ENCODE measurements at regions not wholly inside any gene's neighbourhood (a gene's known extent, or its start where the extent isn't known, plus 50 kb on each side); places are given as distances from the start of the nearest gene placed in this dataset.

GRCh38 chr16:61366006-61366405 lies 670.2 kb downstream of the CDH8 start:
- Histone ChIP-seq H3K4me1 (no peaks in the 10 kb centered on the region), H3K27me3 (no peaks in the 10 kb centered on the region), H3K9me3 (no peaks in the 10 kb centered on the region), H3K27ac (no peak overlapping the region), H3K36me3 (no peaks in the 10 kb centered on the region), H3K4me3 (no peak overlapping the region)
- intact Hi-C loops (cut with DNase I; ENCODE audit: low total_unique reads) = no loop called here
- no peak for TF ChIP-seq CTCF (IDR thresholded peaks at IDR 0.05)
- TF ChIP-seq POLR2A (IDR thresholded peaks at IDR 0.05) = no peak
- no peak for DNase-seq

GRCh38 chr16:61364990-61365389 lies 671.2 kb downstream of the CDH8 start:
- H3K9me3 ChIP-seq = no peaks in the 10 kb centered on the region
- TF ChIP-seq CTCF (IDR thresholded peaks at IDR 0.05) (no peak), POLR2A (IDR thresholded peaks at IDR 0.05) (no peak)

GRCh38 chr16:61362585-61362984 lies 673.7 kb downstream of the CDH8 start:
- DNase-seq = no peak

More at GRCh38 chr16:61364990-61365389, 671.2 kb downstream of the CDH8 start:
- intact Hi-C loops (cut with DNase I; ENCODE audit: low total_unique reads) = no loop called here
- no peak for DNase-seq
- Histone ChIP-seq H3K4me1 (no peaks in the 10 kb centered on the region), H3K27ac (no peak overlapping the region), H3K36me3 (no peaks in the 10 kb centered on the region), H3K27me3 (no peaks in the 10 kb centered on the region), H3K4me3 (no peak overlapping the region)

GRCh38 chr16:61344791-61345190 lies 691.4 kb downstream of the CDH8 start:
- H3K27ac ChIP-seq = no peak overlapping the region
- no peak for TF ChIP-seq POLR2A (IDR thresholded peaks at IDR 0.05)
- TF ChIP-seq CTCF (IDR thresholded peaks at IDR 0.05) = no peak

More at GRCh38 chr16:61362585-61362984, 673.7 kb downstream of the CDH8 start:
- intact Hi-C loops (cut with DNase I; ENCODE audit: low total_unique reads) = no loop called here
- no peaks in the 10 kb centered on the region for H3K27me3 ChIP-seq
- no peak overlapping the region for H3K27ac ChIP-seq
- no peaks in the 10 kb centered on the region for H3K36me3 ChIP-seq
- H3K9me3 ChIP-seq = no peaks in the 10 kb centered on the region
- no peaks in the 10 kb centered on the region for H3K4me1 ChIP-seq
- H3K4me3 ChIP-seq = no peak overlapping the region
- TF ChIP-seq POLR2A (IDR thresholded peaks at IDR 0.05) (no peak), CTCF (IDR thresholded peaks at IDR 0.05) (no peak)

GRCh38 chr16:61332461-61332860 lies 703.8 kb downstream of the CDH8 start:
- H3K4me1 ChIP-seq = no peaks in the 10 kb centered on the region
- H3K9me3 ChIP-seq = no peaks in the 10 kb centered on the region
- H3K4me3 ChIP-seq = no peak overlapping the region
- H3K27me3 ChIP-seq = no peaks in the 10 kb centered on the region
- no peak for TF ChIP-seq POLR2A (IDR thresholded peaks at IDR 0.05)
- TF ChIP-seq CTCF (IDR thresholded peaks at IDR 0.05) = no peak
- no peaks in the 10 kb centered on the region for H3K36me3 ChIP-seq
- intact Hi-C loops (cut with DNase I; ENCODE audit: low total_unique reads) = no loop called here
- DNase-seq = no peak
- no peak overlapping the region for H3K27ac ChIP-seq

More at GRCh38 chr16:61344791-61345190, 691.4 kb downstream of the CDH8 start:
- Histone ChIP-seq H3K4me3 (no peak overlapping the region), H3K27me3 (no peaks in the 10 kb centered on the region), H3K36me3 (no peaks in the 10 kb centered on the region), H3K9me3 (no peaks in the 10 kb centered on the region), H3K4me1 (no peaks in the 10 kb centered on the region)
- intact Hi-C loops (cut with DNase I; ENCODE audit: low total_unique reads) = no loop called here
- no peak for DNase-seq

All from uterus (tissue), 3 donors.